Common myeloid progenitor, CD34-positive (primary cell): ENCODE measurements at regions not wholly inside any gene's neighbourhood (a gene's known extent, or its start where the extent isn't known, plus 50 kb on each side); places are given as distances from the start of the nearest gene placed in this dataset.

Source experiments
- CTCF ChIA-PET: fragments of 350-600 bp; sonication (Branson Sonifier 250); formaldehyde crosslinking; loops from one replicate; lab custom pipeline; 2021; ENCODE audit warnings: antibody characterized with exemption; lab: Charles Lee
- POLR2A ChIA-PET: fragments of 350-600 bp; sonication (Branson Sonifier 250); formaldehyde crosslinking; loops from one replicate; lab custom pipeline; 2021; ENCODE audit warnings: antibody characterized with exemption; lab: Charles Lee
- DNase-seq, 3 donors: peaks; one replicate each; pipeline versions ENCODE4 v3.0.0 to v3.0.0-alpha.2; 2013
- H3K27ac ChIP-seq, 2 experiments: 1 replicate in 1 of 2; 2 replicates in 1 of 2; pipeline ENCODE4 v1.7.0; 2013; ENCODE audit warnings: inconsistent platforms in 2 of 2, low read length in 2 of 2, mild to moderate bottlenecking in 2 of 2, low read depth in 1 of 2, moderate library complexity in 1 of 2; ENCODE audit not compliant: severe bottlenecking in 2 of 2, insufficient read depth in 1 of 2, poor library complexity in 1 of 2
- H3K27me3 ChIP-seq, 5 experiments: replicated peaks in 2 of 5; 1 replicate in 3 of 5; 2 replicates in 2 of 5; pipeline versions ENCODE4 v1.6.1 to v1.7.0; 2013; ENCODE audit warnings: low read length in 4 of 5, mild to moderate bottlenecking in 2 of 5, moderate library complexity in 2 of 5, inconsistent platforms in 1 of 5; ENCODE audit not compliant: insufficient read depth in 5 of 5, control insufficient read depth in 4 of 5
- H3K36me3 ChIP-seq, 4 experiments: 1 replicate in 2 of 4; 2 replicates in 2 of 4; pipeline versions ENCODE4 v1.6.1 to v1.7.0; 2013; ENCODE audit warnings: low read length in 3 of 4, control low read depth in 1 of 4, mild to moderate bottlenecking in 1 of 4; ENCODE audit not compliant: control insufficient read depth in 4 of 4, insufficient read depth in 4 of 4
- H3K4me1 ChIP-seq, 4 experiments: 1 replicate in 3 of 4; 2 replicates in 1 of 4; pipeline versions ENCODE4 v1.6.1 to v1.7.1; 2013; ENCODE audit warnings: low read length in 3 of 4, mild to moderate bottlenecking in 3 of 4, control low read depth in 1 of 4, inconsistent platforms in 1 of 4, moderate library complexity in 1 of 4; ENCODE audit not compliant: control insufficient read depth in 4 of 4, insufficient read depth in 4 of 4; ENCODE audit errors: control extremely low read depth in 1 of 4
- H3K4me3 ChIP-seq, 7 experiments: 1 replicate in 4 of 7; 2 replicates in 3 of 7; pipeline versions ENCODE4 v1.5.1 to v1.7.0; 2013; ENCODE audit warnings: mild to moderate bottlenecking in 7 of 7, low read length in 6 of 7, moderate library complexity in 6 of 7, inconsistent platforms in 2 of 7, low read depth in 2 of 7, control low read depth in 1 of 7; ENCODE audit not compliant: insufficient read depth in 4 of 7, control insufficient read depth in 1 of 7; ENCODE audit errors: extremely low read depth in 1 of 7
- H3K9me3 ChIP-seq, 5 experiments: 1 replicate in 4 of 5; 2 replicates in 1 of 5; pipeline versions ENCODE4 v1.6.1 to v1.7.1; 2013; ENCODE audit warnings: low read length in 4 of 5, mild to moderate bottlenecking in 2 of 5, inconsistent platforms in 1 of 5, low read depth in 1 of 5, moderate library complexity in 1 of 5; ENCODE audit not compliant: control insufficient read depth in 4 of 5, insufficient read depth in 2 of 5; ENCODE audit errors: control extremely low read depth in 1 of 5
- WGBS: methylation state at CpG from one replicate; pipeline ENCODE4 v1.1.5; 2013; ENCODE audit not compliant: insufficient coverage; 5-methylcytosine and 5-hydroxymethylcytosine counted together

DNA sequence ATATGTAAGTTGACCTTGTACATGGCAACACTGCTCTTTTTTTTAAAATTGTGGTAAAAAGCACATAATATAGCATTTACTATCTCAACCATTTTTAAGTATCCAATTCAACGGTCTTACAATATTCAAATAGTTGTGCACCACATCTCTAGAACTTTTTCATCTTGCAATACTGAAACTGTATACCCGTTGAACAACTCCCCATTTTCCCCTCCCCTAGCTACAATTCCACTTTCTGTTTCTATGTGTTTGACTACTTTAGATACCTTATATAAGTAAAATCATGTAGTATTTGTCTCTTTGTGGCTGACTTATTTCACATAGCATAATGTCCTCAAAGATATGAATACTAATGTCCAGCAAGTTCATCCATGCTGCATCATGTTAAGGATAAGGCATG lies 452.1 kb downstream of the TXNL1 start:
- H3K4me1 ChIP-seq, result peaks cover 0 to 2% (median 0%) of the 10 kb centered on the region in 4 experiments
- H3K27me3 ChIP-seq, result no peaks in the 10 kb centered on the region
- no peak for DNase-seq
- no peak overlapping the region for H3K27ac ChIP-seq
- ChIA-PET POLR2A (no interaction called here), CTCF (no interaction called here)
- WGBS, result 100% methylated on average over 1 of the region's 2 CpGs
- peaks cover 0 to 4% (median 0%) of the 10 kb centered on the region in 5 experiments for H3K9me3 ChIP-seq
- no peaks in the 10 kb centered on the region for H3K36me3 ChIP-seq
- no peak overlapping the region for H3K4me3 ChIP-seq

DNA sequence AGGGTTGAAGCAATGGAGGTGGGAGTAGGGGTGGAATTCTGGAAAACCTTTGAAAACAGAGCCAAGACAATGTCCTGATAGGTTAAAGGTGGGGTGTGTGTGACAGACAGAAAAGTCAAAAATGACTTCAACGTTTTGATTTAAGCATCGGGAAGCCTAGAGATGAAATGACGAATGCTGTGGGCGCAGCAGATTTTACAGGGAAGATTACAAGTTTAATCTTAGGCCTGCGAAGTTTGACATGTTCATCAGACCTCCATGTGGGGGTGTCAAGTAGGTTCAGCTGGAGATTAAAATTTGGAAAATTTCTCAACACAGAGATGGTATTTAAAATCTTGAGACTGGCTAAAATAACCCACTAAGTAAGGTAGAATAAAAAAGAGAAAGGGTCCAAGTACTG lies 453.3 kb downstream of the TXNL1 start:
- no peaks in the 10 kb centered on the region for H3K27me3 ChIP-seq
- no peak overlapping the region for H3K27ac ChIP-seq
- H3K36me3 ChIP-seq, result no peaks in the 10 kb centered on the region
- H3K4me3 ChIP-seq, result no peak overlapping the region
- peaks cover 0 to 5% (median 0%) of the 10 kb centered on the region in 5 experiments for H3K9me3 ChIP-seq
- no peaks in the 10 kb centered on the region for H3K4me1 ChIP-seq
- no peak for DNase-seq
- WGBS, result 94% methylated on average over 4 of the region's 5 CpGs
- POLR2A ChIA-PET, result no interaction called here
- CTCF ChIA-PET, result no interaction called here

DNA sequence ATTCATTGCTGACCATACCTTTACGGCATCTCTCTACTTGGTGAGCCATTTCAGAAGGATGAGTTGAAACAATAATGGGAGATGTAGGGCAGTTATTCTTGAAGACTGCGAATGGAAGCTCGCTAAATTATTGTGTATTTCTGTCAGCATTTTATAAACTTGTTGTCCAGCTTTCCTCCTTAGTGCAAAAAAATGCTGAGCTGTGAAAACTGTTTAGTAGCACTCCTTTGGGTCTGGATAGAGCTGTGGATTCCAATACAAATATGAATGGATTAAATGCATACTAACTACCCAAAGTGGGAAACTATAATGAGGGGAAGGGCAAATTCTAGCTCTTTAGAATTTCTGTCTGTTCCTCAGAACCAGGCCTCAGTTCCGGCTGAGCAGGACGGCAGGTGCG lies 461.6 kb downstream of the TXNL1 start:
- H3K27me3 ChIP-seq, result no peaks in the 10 kb centered on the region
- ChIA-PET POLR2A (interaction anchor here (0.6 kb wide), 1 partner anchor 261 kb away, joined by 6 read pairs; no protein-coding TSS in a partner anchor), CTCF (no interaction called here)
- DNase-seq, result no peak
- no peak overlapping the region for H3K27ac ChIP-seq
- H3K36me3 ChIP-seq, result no peaks in the 10 kb centered on the region
- H3K4me3 ChIP-seq, result no peak overlapping the region
- peaks cover 0 to 1% (median 0%) of the 10 kb centered on the region in 5 experiments for H3K9me3 ChIP-seq
- H3K4me1 ChIP-seq, result no peaks in the 10 kb centered on the region
- WGBS, result 100% methylated on average over 3 of the region's 6 CpGs

DNA sequence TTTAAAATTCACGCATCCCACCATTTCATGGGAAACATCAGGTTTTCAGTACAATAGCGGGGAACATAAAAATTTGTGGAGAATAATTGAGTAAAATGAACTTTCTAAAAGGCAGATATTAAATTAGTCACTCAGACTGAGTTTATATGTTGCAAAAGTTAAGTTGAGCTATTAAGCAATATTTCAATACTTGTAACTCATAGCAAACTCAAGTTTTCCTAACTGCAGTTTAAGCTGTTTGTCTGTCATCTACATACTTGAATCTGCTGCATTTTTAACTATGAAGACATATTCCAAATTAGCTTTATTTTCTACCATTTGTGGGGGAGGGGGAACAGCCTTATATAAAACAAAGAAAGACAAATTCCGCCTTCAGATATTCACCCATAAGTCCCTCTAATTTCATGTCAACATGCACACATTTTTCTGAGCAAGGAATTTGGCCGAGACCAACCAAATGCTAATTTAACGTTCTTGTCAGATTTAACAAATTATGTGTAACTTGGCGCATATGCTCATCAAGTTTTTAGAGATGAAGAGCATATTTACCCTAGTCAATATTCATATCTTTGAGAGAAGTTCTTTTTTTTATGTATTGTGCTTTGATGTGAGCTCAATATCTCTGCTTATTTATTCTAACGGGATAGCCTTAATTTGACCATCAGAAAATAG lies 462.9 kb downstream of the TXNL1 start:
- no peaks in the 10 kb centered on the region for H3K27me3 ChIP-seq
- POLR2A ChIA-PET, result interaction anchor here (0.6 kb wide), 1 partner anchor 8 kb away, joined by 3 read pairs; no protein-coding TSS in a partner anchor
- no peak overlapping the region for H3K27ac ChIP-seq
- H3K36me3 ChIP-seq, result no peaks in the 10 kb centered on the region
- CTCF ChIA-PET, result interaction anchor here (1.8 kb wide), 1 partner anchor 10 kb away, joined by 6 read pairs; no protein-coding TSS in a partner anchor
- no peaks in the 10 kb centered on the region for H3K9me3 ChIP-seq
- no peaks in the 10 kb centered on the region for H3K4me1 ChIP-seq
- no peak overlapping the region for H3K4me3 ChIP-seq
- DNase-seq, result no peak
- WGBS, result 100% methylated on average over 1 of the region's 7 CpGs

DNA sequence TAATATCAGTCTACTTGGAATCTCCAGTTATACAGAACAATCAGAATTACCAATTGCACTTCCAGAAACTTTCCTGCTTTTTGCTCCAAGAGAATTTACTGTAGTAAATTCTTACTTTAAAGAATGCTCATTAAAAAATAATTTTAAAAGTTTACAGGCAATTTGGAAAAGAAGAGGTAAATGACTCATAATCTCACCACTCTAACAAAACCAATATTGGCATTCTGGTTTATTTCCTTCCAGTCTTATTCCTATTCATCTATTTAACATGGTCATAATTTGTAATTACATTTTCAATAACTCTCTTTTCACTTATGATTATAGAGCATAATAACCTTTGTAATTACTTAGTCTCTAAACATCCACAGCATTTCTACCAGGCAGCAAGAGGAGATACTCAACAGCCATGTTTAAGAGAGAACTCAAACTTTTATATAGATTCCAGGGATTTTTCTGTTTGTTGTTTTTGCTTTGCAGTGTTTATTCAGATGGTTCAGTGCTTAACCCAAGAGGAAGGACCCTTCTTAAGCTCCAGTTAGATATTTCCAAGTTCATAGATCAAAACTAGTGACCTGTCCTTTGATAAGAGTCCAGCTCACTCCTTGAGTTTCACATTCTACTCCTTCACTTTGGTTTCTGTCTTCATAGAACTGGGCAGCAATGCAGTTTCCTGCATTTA lies 464.7 kb downstream of the TXNL1 start:
- no peak overlapping the region for H3K27ac ChIP-seq
- DNase-seq, result no peak
- no peak overlapping the region for H3K4me3 ChIP-seq
- POLR2A ChIA-PET, result no interaction called here
- CTCF ChIA-PET, result interaction anchor here (0.5 kb wide), 1 partner anchor 60 kb away, joined by 3 read pairs; no protein-coding TSS in a partner anchor
- no peaks in the 10 kb centered on the region for H3K27me3 ChIP-seq
- H3K36me3 ChIP-seq, result no peaks in the 10 kb centered on the region
- H3K4me1 ChIP-seq, result no peaks in the 10 kb centered on the region
- no peaks in the 10 kb centered on the region for H3K9me3 ChIP-seq

DNA sequence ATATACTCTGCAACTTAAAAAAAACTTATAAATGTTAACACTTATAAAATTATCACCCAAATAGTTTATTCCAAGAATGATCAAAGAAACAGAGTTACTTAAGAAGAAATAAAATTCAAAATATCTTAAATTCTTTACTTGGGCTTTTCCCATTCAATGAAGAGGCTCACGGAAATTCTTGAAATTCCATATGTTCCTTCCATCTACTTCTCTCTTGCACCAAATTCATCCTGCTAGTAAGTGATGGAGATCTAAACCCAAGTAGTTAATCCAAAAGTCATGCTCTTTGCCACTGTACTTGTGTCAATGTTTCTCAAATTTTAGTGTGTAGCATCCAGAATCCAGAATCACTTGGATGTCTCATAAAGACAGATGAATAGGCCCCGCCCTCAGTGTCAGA lies 465.9 kb downstream of the TXNL1 start:
- H3K4me3 ChIP-seq, result no peak overlapping the region
- H3K27ac ChIP-seq, result no peak overlapping the region
- WGBS, result 100% methylated on average over 1 of the region's 2 CpGs
- no peaks in the 10 kb centered on the region for H3K36me3 ChIP-seq
- ChIA-PET POLR2A (no interaction called here), CTCF (no interaction called here)
- no peaks in the 10 kb centered on the region for H3K9me3 ChIP-seq
- DNase-seq, result no peak
- H3K27me3 ChIP-seq, result no peaks in the 10 kb centered on the region
- H3K4me1 ChIP-seq, result no peaks in the 10 kb centered on the region

DNA sequence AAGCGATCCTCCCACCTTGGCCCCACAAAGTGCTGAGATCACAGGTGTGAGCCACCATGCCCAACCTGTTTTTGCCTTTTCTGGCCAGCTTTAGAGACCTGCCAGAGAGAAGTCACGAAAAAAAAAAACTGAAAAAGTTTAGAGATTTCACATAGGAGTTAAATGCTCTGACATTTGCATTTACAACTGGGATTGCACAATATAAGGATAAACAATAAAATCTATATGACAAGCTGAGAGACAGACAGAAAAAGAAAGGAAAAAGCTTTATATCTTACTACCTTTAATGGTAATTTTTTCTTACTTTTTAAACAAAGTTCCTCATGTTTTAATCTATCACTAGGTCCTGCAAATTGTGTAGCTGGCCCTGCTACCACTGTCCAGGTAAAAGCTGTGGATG lies 466.5 kb downstream of the TXNL1 start:
- WGBS, result 100% methylated on average over 1 of the region's 2 CpGs
- CTCF ChIA-PET, result no interaction called here

More for the DNA sequence above, 466.5 kb downstream of the TXNL1 start:
- Histone ChIP-seq H3K4me3 (no peak overlapping the region), H3K9me3 (no peaks in the 10 kb centered on the region), H3K27me3 (no peaks in the 10 kb centered on the region), H3K4me1 (no peaks in the 10 kb centered on the region), H3K36me3 (no peaks in the 10 kb centered on the region), H3K27ac (no peak overlapping the region)
- POLR2A ChIA-PET, result no interaction called here
- no peak for DNase-seq
